ENCODE measurements at regions not wholly inside any gene's neighbourhood (a gene's known extent, or its start where the extent isn't known, plus 50 kb on each side); places are given as distances from the start of the nearest gene placed in this dataset.

GRCh38 chr5:167813389-167813788, 478.1 kb upstream of the WWC1 start:
- H3K18ac ChIP-seq (ENCODE audit: low read depth in 1 of 2, low read length in 2 of 2): peak overlapping the region in 1 of 2 experiments; percentile 41
- no peaks in the 10 kb centered on the region for H3K36me3 ChIP-seq (ENCODE audit: control insufficient read depth in 1 of 2, insufficient read depth in 2 of 2, low read depth in 1 of 2, low read length in 2 of 2)
- H3K4me3 ChIP-seq (ENCODE audit: insufficient read depth in 1 of 2, low read depth in 1 of 2, low read length in 2 of 2): no peak overlapping the region
- H3K23ac ChIP-seq (ENCODE audit: low read length in 2 of 2): no peak overlapping the region
- H3K14ac ChIP-seq (ENCODE audit: low read length in 2 of 2): no peak overlapping the region
- H3K27ac ChIP-seq (ENCODE audit: low read length, poor library complexity, severe bottlenecking): peak overlapping the region; percentile 83
- peak; percentile 10 for DNase-seq
- peak overlapping the region; percentile 24 for H2AK5ac ChIP-seq (ENCODE audit: low read length, severe bottlenecking)
- peaks cover 2% of the 10 kb centered on the region for H3K79me1 ChIP-seq (replicated peaks; ENCODE audit: low read length, poor library complexity, severe bottlenecking)
- no peak overlapping the region for H3K4ac ChIP-seq (ENCODE audit: low read depth in 1 of 2, low read length in 2 of 2)
- H4K8ac ChIP-seq (ENCODE audit: low read length): no peak overlapping the region
- H3K9me3 ChIP-seq (ENCODE audit: control insufficient read depth, low read length): no peaks in the 10 kb centered on the region
- peak overlapping the region in 1 of 2 experiments; percentile 47 for H2BK12ac ChIP-seq (ENCODE audit: low read length in 2 of 2)
- no peak overlapping the region for H2BK120ac ChIP-seq (ENCODE audit: low read depth, low read length)
- no peak overlapping the region for H4K91ac ChIP-seq (ENCODE audit: low read length)
- no peak overlapping the region for H3K4me2 ChIP-seq (ENCODE audit: low read length, poor library complexity, severe bottlenecking)
- H2BK15ac ChIP-seq (ENCODE audit: low read depth, poor library complexity, severe bottlenecking): no peak overlapping the region
- peaks cover 0 to 25% of the 10 kb centered on the region in 2 experiments for H3K27me3 ChIP-seq (ENCODE audit: control insufficient read depth in 1 of 2, insufficient read depth in 1 of 2, low read length in 2 of 2)
- H3K9ac ChIP-seq (ENCODE audit: low read length): no peak overlapping the region
- WGBS: 72% methylated on average over 2 of the region's 2 CpGs
- no peak overlapping the region for H2BK5ac ChIP-seq (ENCODE audit: low read depth, low read length, poor library complexity, severe bottlenecking)
- peaks cover 11% of the 10 kb centered on the region for H3K4me1 ChIP-seq (ENCODE audit: control insufficient read depth, insufficient read depth, low read depth, low read length)
- no peak overlapping the region for H2AFZ ChIP-seq (ENCODE audit: low read depth, low read length)

GRCh38 chr5:167814040-167814439, 477.4 kb upstream of the WWC1 start:
- H4K8ac ChIP-seq (ENCODE audit: low read length): no peak overlapping the region
- no peak overlapping the region for H3K14ac ChIP-seq (ENCODE audit: low read length in 2 of 2)
- H2BK120ac ChIP-seq (ENCODE audit: low read depth, low read length): no peak overlapping the region
- peak overlapping the region; percentile 83 for H3K27ac ChIP-seq (ENCODE audit: low read length, poor library complexity, severe bottlenecking)
- H3K79me1 ChIP-seq (replicated peaks; ENCODE audit: low read length, poor library complexity, severe bottlenecking): peaks cover 6% of the 10 kb centered on the region
- peaks cover 14% of the 10 kb centered on the region for H3K4me1 ChIP-seq (ENCODE audit: control insufficient read depth, insufficient read depth, low read depth, low read length)
- WGBS: 92% methylated on average over 5 of the region's 6 CpGs
- no peak overlapping the region for H2BK15ac ChIP-seq (ENCODE audit: low read depth, poor library complexity, severe bottlenecking)
- H3K9me3 ChIP-seq (ENCODE audit: control insufficient read depth, low read length): no peaks in the 10 kb centered on the region
- H3K18ac ChIP-seq (ENCODE audit: low read depth in 1 of 2, low read length in 2 of 2): no peak overlapping the region
- no peak overlapping the region for H2BK5ac ChIP-seq (ENCODE audit: low read depth, low read length, poor library complexity, severe bottlenecking)
- H4K91ac ChIP-seq (ENCODE audit: low read length): no peak overlapping the region
- H2BK12ac ChIP-seq (ENCODE audit: low read length in 2 of 2): no peak overlapping the region
- H3K4me3 ChIP-seq (ENCODE audit: insufficient read depth in 1 of 2, low read depth in 1 of 2, low read length in 2 of 2): no peak overlapping the region
- H3K4ac ChIP-seq (ENCODE audit: low read depth in 1 of 2, low read length in 2 of 2): no peak overlapping the region
- H3K9ac ChIP-seq (ENCODE audit: low read length): no peak overlapping the region
- no peak overlapping the region for H2AFZ ChIP-seq (ENCODE audit: low read depth, low read length)
- peaks cover 0 to 25% of the 10 kb centered on the region in 2 experiments for H3K27me3 ChIP-seq (ENCODE audit: control insufficient read depth in 1 of 2, insufficient read depth in 1 of 2, low read length in 2 of 2)
- no peak for DNase-seq
- H3K36me3 ChIP-seq (ENCODE audit: control insufficient read depth in 1 of 2, insufficient read depth in 2 of 2, low read depth in 1 of 2, low read length in 2 of 2): no peaks in the 10 kb centered on the region
- no peak overlapping the region for H3K4me2 ChIP-seq (ENCODE audit: low read length, poor library complexity, severe bottlenecking)
- H2AK5ac ChIP-seq (ENCODE audit: low read length, severe bottlenecking): peak overlapping the region; percentile 93
- H3K23ac ChIP-seq (ENCODE audit: low read length in 2 of 2): no peak overlapping the region

GRCh38 chr5:167814828-167815227, 476.6 kb upstream of the WWC1 start:
- Histone ChIP-seq H3K14ac (ENCODE audit: low read length in 2 of 2) (no peak overlapping the region), H3K9me3 (ENCODE audit: control insufficient read depth, low read length) (no peaks in the 10 kb centered on the region), H3K23ac (ENCODE audit: low read length in 2 of 2) (no peak overlapping the region), H3K4ac (ENCODE audit: low read depth in 1 of 2, low read length in 2 of 2) (no peak overlapping the region), H3K27me3 (ENCODE audit: control insufficient read depth in 1 of 2, insufficient read depth in 1 of 2, low read length in 2 of 2) (peaks cover 0 to 33% of the 10 kb centered on the region in 2 experiments), H3K4me3 (ENCODE audit: insufficient read depth in 1 of 2, low read depth in 1 of 2, low read length in 2 of 2) (no peak overlapping the region), H3K9ac (ENCODE audit: low read length) (no peak overlapping the region), H3K36me3 (ENCODE audit: control insufficient read depth in 1 of 2, insufficient read depth in 2 of 2, low read depth in 1 of 2, low read length in 2 of 2) (no peaks in the 10 kb centered on the region), H2BK5ac (ENCODE audit: low read depth, low read length, poor library complexity, severe bottlenecking) (no peak overlapping the region), H3K4me2 (ENCODE audit: low read length, poor library complexity, severe bottlenecking) (no peak overlapping the region), H2AFZ (ENCODE audit: low read depth, low read length) (no peak overlapping the region), H4K91ac (ENCODE audit: low read length) (no peak overlapping the region), H3K79me1 (replicated peaks; ENCODE audit: low read length, poor library complexity, severe bottlenecking) (peaks cover 7% of the 10 kb centered on the region), H2BK15ac (ENCODE audit: low read depth, poor library complexity, severe bottlenecking) (no peak overlapping the region), H2BK120ac (ENCODE audit: low read depth, low read length) (no peak overlapping the region), H2AK5ac (ENCODE audit: low read length, severe bottlenecking) (peak overlapping the region; percentile 80), H3K27ac (ENCODE audit: low read length, poor library complexity, severe bottlenecking) (peak overlapping the region; percentile 92), H3K4me1 (ENCODE audit: control insufficient read depth, insufficient read depth, low read depth, low read length) (peaks cover 14% of the 10 kb centered on the region), H2BK12ac (ENCODE audit: low read length in 2 of 2) (no peak overlapping the region), H3K18ac (ENCODE audit: low read depth in 1 of 2, low read length in 2 of 2) (peak overlapping the region in 1 of 2 experiments; percentile 84), H4K8ac (ENCODE audit: low read length) (no peak overlapping the region)
- WGBS: 0% methylated on average over 3 of the region's 4 CpGs
- peak; percentile 96 for DNase-seq

GRCh38 chr5:167816354-167816753, 475.1 kb upstream of the WWC1 start:
- Histone ChIP-seq H3K9me3 (ENCODE audit: control insufficient read depth, low read length) (no peaks in the 10 kb centered on the region), H3K27me3 (ENCODE audit: control insufficient read depth in 1 of 2, insufficient read depth in 1 of 2, low read length in 2 of 2) (peaks cover 0 to 43% of the 10 kb centered on the region in 2 experiments), H3K9ac (ENCODE audit: low read length) (no peak overlapping the region), H3K27ac (ENCODE audit: low read length, poor library complexity, severe bottlenecking) (peak overlapping the region; percentile 24), H3K79me1 (replicated peaks; ENCODE audit: low read length, poor library complexity, severe bottlenecking) (peaks cover 10% of the 10 kb centered on the region), H3K4me2 (ENCODE audit: low read length, poor library complexity, severe bottlenecking) (no peak overlapping the region), H3K4me1 (ENCODE audit: control insufficient read depth, insufficient read depth, low read depth, low read length) (peaks cover 14% of the 10 kb centered on the region), H2BK12ac (ENCODE audit: low read length in 2 of 2) (no peak overlapping the region), H3K18ac (ENCODE audit: low read depth in 1 of 2, low read length in 2 of 2) (no peak overlapping the region), H3K4ac (ENCODE audit: low read depth in 1 of 2, low read length in 2 of 2) (no peak overlapping the region), H2BK15ac (ENCODE audit: low read depth, poor library complexity, severe bottlenecking) (no peak overlapping the region), H3K4me3 (ENCODE audit: insufficient read depth in 1 of 2, low read depth in 1 of 2, low read length in 2 of 2) (no peak overlapping the region), H2AFZ (ENCODE audit: low read depth, low read length) (no peak overlapping the region), H3K36me3 (ENCODE audit: control insufficient read depth in 1 of 2, insufficient read depth in 2 of 2, low read depth in 1 of 2, low read length in 2 of 2) (no peaks in the 10 kb centered on the region), H2BK5ac (ENCODE audit: low read depth, low read length, poor library complexity, severe bottlenecking) (no peak overlapping the region), H3K14ac (ENCODE audit: low read length in 2 of 2) (no peak overlapping the region), H3K23ac (ENCODE audit: low read length in 2 of 2) (no peak overlapping the region), H2BK120ac (ENCODE audit: low read depth, low read length) (no peak overlapping the region), H2AK5ac (ENCODE audit: low read length, severe bottlenecking) (no peak overlapping the region), H4K91ac (ENCODE audit: low read length) (no peak overlapping the region), H4K8ac (ENCODE audit: low read length) (no peak overlapping the region)
- peak; percentile 38 for DNase-seq
- 65% methylated on average over 2 of the region's 3 CpGs for WGBS
